ENCODE measurements at regions not wholly inside any gene's neighbourhood (a gene's known extent, or its start where the extent isn't known, plus 50 kb on each side); places are given as distances from the start of the nearest gene placed in this dataset.

- Histone ChIP-seq H3K36me3 (ENCODE audit: control insufficient read depth in 1 of 2, insufficient read depth in 2 of 2, low read length in 2 of 2) (no peaks in the 10 kb centered on the region), H3K18ac (ENCODE audit: low read length) (no peak overlapping the region), H4K91ac (ENCODE audit: low read depth, low read length) (no peak overlapping the region), H3K23ac (ENCODE audit: low read length) (no peak overlapping the region), H2AFZ (ENCODE audit: insufficient read depth, low read length, poor library complexity) (no peak overlapping the region), H3K27ac (ENCODE audit: low read depth, low read length) (no peak overlapping the region), H3K9me3 (ENCODE audit: insufficient read depth, low read depth, low read length) (no peaks in the 10 kb centered on the region), H3K79me2 (ENCODE audit: control insufficient read depth, insufficient read depth, low read length, poor library complexity) (no peaks in the 10 kb centered on the region), H3K79me1 (ENCODE audit: low read length) (no peaks in the 10 kb centered on the region), H3K27me3 (ENCODE audit: insufficient read depth, low read length) (no peaks in the 10 kb centered on the region), H3K4me2 (ENCODE audit: low read length) (no peak overlapping the region), H2BK5ac (ENCODE audit: low read depth, low read length, poor library complexity) (no peak overlapping the region), H4K12ac (ENCODE audit: low read depth, low read length) (no peak overlapping the region), H2BK120ac (ENCODE audit: insufficient read depth, low read length, poor library complexity) (no peak overlapping the region), H3K9ac (ENCODE audit: low read length) (no peak overlapping the region), H3K4me1 (ENCODE audit: control insufficient read depth in 1 of 2, insufficient read depth in 2 of 2, low read length in 2 of 2) (no peaks in the 10 kb centered on the region), H2BK12ac (ENCODE audit: low read length) (no peak overlapping the region), H3K14ac (ENCODE audit: low read length) (no peak overlapping the region), H4K8ac (ENCODE audit: low read depth, low read length) (no peak overlapping the region), H3K4ac (ENCODE audit: low read depth, low read length) (no peak overlapping the region), H2AK5ac (ENCODE audit: low read length) (no peak overlapping the region), H3K4me3 (ENCODE audit: low read depth, low read length) (no peak overlapping the region)
- WGBS (ENCODE audit: extremely low coverage, insufficient coverage, insufficient read length) = no CpG with 5 or more reads among the region's 8 CpGs
- DNase-seq = no peak
Measured at GRCh38 chr20:6421321-6422248, 298.8 kb upstream of the FERMT1 start.

GRCh38 chr20:6420336-6420735, 297.5 kb upstream of the FERMT1 start:
- Histone ChIP-seq H3K79me1 (ENCODE audit: low read length) (no peaks in the 10 kb centered on the region), H3K4me1 (ENCODE audit: control insufficient read depth in 1 of 2, insufficient read depth in 2 of 2, low read length in 2 of 2) (no peaks in the 10 kb centered on the region), H3K4ac (ENCODE audit: low read depth, low read length) (no peak overlapping the region), H3K27ac (ENCODE audit: low read depth, low read length) (no peak overlapping the region), H3K79me2 (ENCODE audit: control insufficient read depth, insufficient read depth, low read length, poor library complexity) (no peaks in the 10 kb centered on the region), H3K9ac (ENCODE audit: low read length) (no peak overlapping the region), H3K9me3 (ENCODE audit: insufficient read depth, low read depth, low read length) (no peaks in the 10 kb centered on the region), H2AFZ (ENCODE audit: insufficient read depth, low read length, poor library complexity) (no peak overlapping the region), H3K27me3 (ENCODE audit: insufficient read depth, low read length) (no peaks in the 10 kb centered on the region), H3K14ac (ENCODE audit: low read length) (no peak overlapping the region), H3K36me3 (ENCODE audit: control insufficient read depth in 1 of 2, insufficient read depth in 2 of 2, low read length in 2 of 2) (no peaks in the 10 kb centered on the region), H2BK120ac (ENCODE audit: insufficient read depth, low read length, poor library complexity) (no peak overlapping the region), H3K23ac (ENCODE audit: low read length) (no peak overlapping the region), H3K18ac (ENCODE audit: low read length) (no peak overlapping the region), H4K8ac (ENCODE audit: low read depth, low read length) (no peak overlapping the region), H2BK5ac (ENCODE audit: low read depth, low read length, poor library complexity) (no peak overlapping the region), H4K12ac (ENCODE audit: low read depth, low read length) (no peak overlapping the region), H3K4me3 (ENCODE audit: low read depth, low read length) (no peak overlapping the region), H4K91ac (ENCODE audit: low read depth, low read length) (no peak overlapping the region), H2BK12ac (ENCODE audit: low read length) (no peak overlapping the region), H3K4me2 (ENCODE audit: low read length) (no peak overlapping the region), H2AK5ac (ENCODE audit: low read length) (no peak overlapping the region)
- no peak for DNase-seq
- no CpG with 5 or more reads among the region's 1 CpG for WGBS (ENCODE audit: extremely low coverage, insufficient coverage, insufficient read length)

- Histone ChIP-seq H2BK120ac (ENCODE audit: insufficient read depth, low read length, poor library complexity) (no peak overlapping the region), H3K4me1 (ENCODE audit: control insufficient read depth in 1 of 2, insufficient read depth in 2 of 2, low read length in 2 of 2) (no peaks in the 10 kb centered on the region), H3K23ac (ENCODE audit: low read length) (no peak overlapping the region), H3K4me2 (ENCODE audit: low read length) (no peak overlapping the region), H3K9me3 (ENCODE audit: insufficient read depth, low read depth, low read length) (no peaks in the 10 kb centered on the region), H3K18ac (ENCODE audit: low read length) (no peak overlapping the region), H4K91ac (ENCODE audit: low read depth, low read length) (no peak overlapping the region), H3K27ac (ENCODE audit: low read depth, low read length) (no peak overlapping the region), H3K9ac (ENCODE audit: low read length) (no peak overlapping the region), H3K79me2 (ENCODE audit: control insufficient read depth, insufficient read depth, low read length, poor library complexity) (no peaks in the 10 kb centered on the region), H3K4ac (ENCODE audit: low read depth, low read length) (no peak overlapping the region), H2BK5ac (ENCODE audit: low read depth, low read length, poor library complexity) (no peak overlapping the region), H2AK5ac (ENCODE audit: low read length) (no peak overlapping the region), H3K79me1 (ENCODE audit: low read length) (no peaks in the 10 kb centered on the region), H4K8ac (ENCODE audit: low read depth, low read length) (no peak overlapping the region), H3K27me3 (ENCODE audit: insufficient read depth, low read length) (no peaks in the 10 kb centered on the region), H2AFZ (ENCODE audit: insufficient read depth, low read length, poor library complexity) (no peak overlapping the region), H3K4me3 (ENCODE audit: low read depth, low read length) (no peak overlapping the region), H2BK12ac (ENCODE audit: low read length) (no peak overlapping the region), H3K14ac (ENCODE audit: low read length) (no peak overlapping the region), H4K12ac (ENCODE audit: low read depth, low read length) (no peak overlapping the region), H3K36me3 (ENCODE audit: control insufficient read depth in 1 of 2, insufficient read depth in 2 of 2, low read length in 2 of 2) (no peaks in the 10 kb centered on the region)
- no peak for DNase-seq
Measured at GRCh38 chr20:6418732-6419131, 295.9 kb upstream of the FERMT1 start.

GRCh38 chr20:6416371-6416770, 293.5 kb upstream of the FERMT1 start:
- H3K4me3 ChIP-seq (ENCODE audit: low read depth, low read length) = no peak overlapping the region
- H3K9ac ChIP-seq (ENCODE audit: low read length) = no peak overlapping the region
- H3K23ac ChIP-seq (ENCODE audit: low read length) = no peak overlapping the region
- H3K9me3 ChIP-seq (ENCODE audit: insufficient read depth, low read depth, low read length) = no peaks in the 10 kb centered on the region
- WGBS (ENCODE audit: extremely low coverage, insufficient coverage, insufficient read length) = no CpG with 5 or more reads among the region's 2 CpGs
- no peak for DNase-seq
- no peak overlapping the region for H4K12ac ChIP-seq (ENCODE audit: low read depth, low read length)
- H3K4me1 ChIP-seq (ENCODE audit: control insufficient read depth in 1 of 2, insufficient read depth in 2 of 2, low read length in 2 of 2) = no peaks in the 10 kb centered on the region
- H3K79me1 ChIP-seq (ENCODE audit: low read length) = no peaks in the 10 kb centered on the region
- no peak overlapping the region for H2AK5ac ChIP-seq (ENCODE audit: low read length)
- H3K4me2 ChIP-seq (ENCODE audit: low read length) = no peak overlapping the region
- no peaks in the 10 kb centered on the region for H3K27me3 ChIP-seq (ENCODE audit: insufficient read depth, low read length)
- H4K91ac ChIP-seq (ENCODE audit: low read depth, low read length) = no peak overlapping the region
- no peaks in the 10 kb centered on the region for H3K36me3 ChIP-seq (ENCODE audit: control insufficient read depth in 1 of 2, insufficient read depth in 2 of 2, low read length in 2 of 2)
- H3K14ac ChIP-seq (ENCODE audit: low read length) = no peak overlapping the region
- H3K4ac ChIP-seq (ENCODE audit: low read depth, low read length) = no peak overlapping the region
- no peak overlapping the region for H4K8ac ChIP-seq (ENCODE audit: low read depth, low read length)
- no peak overlapping the region for H2BK12ac ChIP-seq (ENCODE audit: low read length)
- no peaks in the 10 kb centered on the region for H3K79me2 ChIP-seq (ENCODE audit: control insufficient read depth, insufficient read depth, low read length, poor library complexity)
- H2BK5ac ChIP-seq (ENCODE audit: low read depth, low read length, poor library complexity) = no peak overlapping the region
- no peak overlapping the region for H2BK120ac ChIP-seq (ENCODE audit: insufficient read depth, low read length, poor library complexity)
- H3K27ac ChIP-seq (ENCODE audit: low read depth, low read length) = no peak overlapping the region
- no peak overlapping the region for H3K18ac ChIP-seq (ENCODE audit: low read length)
- no peak overlapping the region for H2AFZ ChIP-seq (ENCODE audit: insufficient read depth, low read length, poor library complexity)

All from trophoblast cell (in vitro differentiated cells and primary cell).